Right cardiac atrium (tissue), 5 donors: ENCODE measurements at regions not wholly inside any gene's neighbourhood (a gene's known extent, or its start where the extent isn't known, plus 50 kb on each side); places are given as distances from the start of the nearest gene placed in this dataset.
A peak's percentile ranks its signal among the peaks of the same experiment; 100 is the strongest.
"Not testable (repeated sequence)": the region's sequence is repeated elsewhere in the genome, so short reads cannot be mapped to it uniquely, and the experiment has no call there.

ENCODE experiments used
- ATAC-seq, 2 donors: fragments of 200-7000 bp; cut with Tn5 transposase; one replicate each; pipeline versions ENCODE4 v1.8.0 to v1.9.1; 2020; ENCODE audit warnings: moderate library complexity in 2 of 2, mild to moderate bottlenecking in 1 of 2
- DNase-seq, 3 donors: peaks; one replicate each; pipeline ENCODE4 v3.0.0-alpha.2; 2020
- H3K27ac ChIP-seq: one replicate; pipeline ENCODE4 v1.5.1; 2013; ENCODE audit warnings: mild to moderate bottlenecking, low read length, control low read depth, moderate library complexity
- H3K27me3 ChIP-seq: one replicate; pipeline ENCODE4 v1.6.1; 2013; ENCODE audit not compliant: control insufficient read depth, insufficient read depth
- H3K4me1 ChIP-seq: one replicate; pipeline ENCODE4 v1.6.1; 2013; ENCODE audit warnings: low read length; ENCODE audit not compliant: control insufficient read depth, insufficient read depth
- H3K4me3 ChIP-seq: one replicate; pipeline ENCODE4 v1.5.1; 2013; ENCODE audit warnings: low read length, control low read depth
- H3K9me3 ChIP-seq: one replicate; pipeline ENCODE4 v1.6.1; 2013; ENCODE audit warnings: low read length; ENCODE audit not compliant: control insufficient read depth
- WGBS: extraction: QIAGEN DNeasy Blood & Tissue Kit; methylation state at CpG from one replicate; pipeline ENCODE4 v1.1.7; 2013; 5-methylcytosine and 5-hydroxymethylcytosine counted together
- intact Hi-C, 4 donors: fragments of 100-400 bp; cut with DNase I; formaldehyde crosslinking; loops; one replicate each; pipeline versions ENCODE4 v1.11.0 to v1.14.0; 2022 to 2023
- donor health status: healthy with polysubstance abuse.
- donor health status: DM: no; HTN: yes; CAD: no.
- donor health status: DM: no; HTN: no; CAD: no.
- donor health status: DM: no; HTN: yes; CAD: no; lungs with severe emphysema.
- donor health status: DM: yes; HTN: yes; CAD: no.

- intact Hi-C loops = loop anchor here in 1 of 4 donors (5.0 kb wide), 1 partner anchor 383 kb away; no protein-coding TSS in a partner anchor
- Histone ChIP-seq H3K9me3 (no peaks in the 10 kb centered on the region), H3K27ac (no peak overlapping the region), H3K4me3 (peak overlapping the region; percentile 24), H3K4me1 (no peaks in the 10 kb centered on the region), H3K27me3 (no peaks in the 10 kb centered on the region)
- ATAC-seq (peak; percentile 83 to 93), DNase-seq (peak; percentile 74 to 88 (median 84))
- 16% methylated on average over 57 of the region's 57 CpGs for WGBS
Measured at GRCh38 chr11:129750343-129751292, 65.0 kb upstream of the TMEM45B start.

DNA sequence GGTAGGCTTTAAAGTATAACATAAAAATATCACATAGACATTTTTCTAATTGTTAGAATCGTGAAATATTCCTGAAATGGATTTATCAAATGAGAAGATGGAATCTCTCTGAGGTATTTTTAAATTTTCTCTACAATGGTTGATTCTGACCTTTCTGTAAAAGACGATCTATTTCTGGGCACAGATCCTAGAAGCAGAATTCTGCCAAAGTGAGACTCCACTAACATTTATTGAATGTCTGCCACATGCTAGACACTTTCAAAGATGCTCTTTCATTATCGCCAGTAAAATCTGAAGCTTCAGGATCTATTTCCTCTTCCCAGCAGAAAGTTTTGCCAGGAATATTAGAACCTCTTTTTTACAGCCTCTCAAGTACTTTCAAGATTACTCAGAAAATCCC is 64.1 kb upstream of the TMEM45B start:
- Histone ChIP-seq H3K4me3 (no peak overlapping the region), H3K27me3 (no peaks in the 10 kb centered on the region), H3K9me3 (no peaks in the 10 kb centered on the region), H3K27ac (no peak overlapping the region), H3K4me1 (no peaks in the 10 kb centered on the region)
- DNase-seq (no peak), ATAC-seq (no peak)
- intact Hi-C loops = loop anchor here in 1 of 4 donors (5.0 kb wide), 1 partner anchor 384 kb away; no protein-coding TSS in a partner anchor
- WGBS = 51% methylated on average over 3 of the region's 3 CpGs

- H3K27me3 ChIP-seq, H3K27ac ChIP-seq, H3K4me1 ChIP-seq, H3K4me3 ChIP-seq, ATAC-seq, DNase-seq, H3K9me3 ChIP-seq, intact Hi-C loops: not testable (repeated sequence)
- WGBS = 94% methylated on average over 4 of the region's 4 CpGs
Measured at GRCh38 chr11:129763569-129763968, 52.1 kb upstream of the TMEM45B start.

DNA sequence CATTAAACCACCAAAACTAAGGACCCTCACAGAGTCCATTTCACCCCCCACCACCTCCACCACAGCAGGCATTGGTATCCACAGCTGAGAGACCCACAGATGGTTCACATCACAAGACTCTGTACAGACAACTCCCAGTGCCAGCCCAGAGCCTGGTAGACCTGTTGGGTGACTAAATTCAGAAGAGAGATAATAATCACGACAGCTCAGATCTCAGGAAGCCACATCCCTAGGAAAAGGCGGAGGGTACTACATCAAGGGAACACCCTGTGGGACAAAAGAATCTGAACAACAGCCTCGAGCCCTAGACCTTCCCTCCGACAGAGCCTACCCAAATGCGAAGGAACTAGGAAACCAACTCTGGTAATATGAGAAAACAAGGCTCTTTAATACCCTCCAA is 51.4 kb upstream of the TMEM45B start:
- H3K27me3 ChIP-seq, H3K4me3 ChIP-seq, H3K4me1 ChIP-seq, ATAC-seq, H3K9me3 ChIP-seq, intact Hi-C loops, DNase-seq, H3K27ac ChIP-seq: not testable (repeated sequence)
- WGBS = 69% methylated on average over 4 of the region's 5 CpGs
